Loucy (cell line): ENCODE measurements at regions not wholly inside any gene's neighbourhood (a gene's known extent, or its start where the extent isn't known, plus 50 kb on each side); places are given as distances from the start of the nearest gene placed in this dataset.

ENCODE experiments used
- H2AFZ ChIP-seq: fragments of 200-600 bp; sonication (generic); 2 replicates; pipeline ENCODE4 v1.6.0; 2016; ENCODE audit warnings: antibody characterized with exemption, mild to moderate bottlenecking, low read length, moderate library complexity
- H3F3A ChIP-seq: fragments of 200-600 bp; 2 replicates; pipeline ENCODE4 v1.6.0; 2016; ENCODE audit warnings: antibody characterized with exemption, low read depth, mild to moderate bottlenecking
- H3K27me3 ChIP-seq: fragments of 200-600 bp; sonication (generic); 2 replicates; pipeline ENCODE4 v1.6.1; 2014; ENCODE audit warnings: low read length, mild to moderate bottlenecking; ENCODE audit not compliant: insufficient read depth, poor library complexity, severe bottlenecking
- H3K36me3 ChIP-seq: fragments of 200-600 bp; sonication (generic); 2 replicates; pipeline ENCODE4 v1.6.1; 2016; ENCODE audit warnings: low read length; ENCODE audit not compliant: insufficient read depth
- H3K4me1 ChIP-seq: fragments of 200-600 bp; sonication (generic); 2 replicates; pipeline ENCODE4 v1.5.1; 2014; ENCODE audit warnings: low read length, mild to moderate bottlenecking; ENCODE audit not compliant: insufficient read depth, poor library complexity, severe bottlenecking
- H3K4me2 ChIP-seq: fragments of 200-600 bp; sonication (generic); 2 replicates; pipeline ENCODE4 v1.6.0; 2014; ENCODE audit warnings: antibody characterized with exemption, low read length, low read depth, mild to moderate bottlenecking; ENCODE audit not compliant: poor library complexity, severe bottlenecking
- H3K4me3 ChIP-seq: fragments of 200-600 bp; sonication (generic); 2 replicates; pipeline ENCODE4 v1.5.1; 2014; ENCODE audit warnings: low read length, mild to moderate bottlenecking, mixed read lengths; ENCODE audit not compliant: poor library complexity, severe bottlenecking
- H3K79me2 ChIP-seq: fragments of 200-600 bp; sonication (generic); 2 replicates; pipeline ENCODE4 v1.6.1; 2014; ENCODE audit warnings: low read length; ENCODE audit not compliant: insufficient read depth
- H3K9ac ChIP-seq: fragments of 200-600 bp; sonication (generic); 2 replicates; pipeline ENCODE4 v1.6.0; 2014; ENCODE audit warnings: mild to moderate bottlenecking, low read depth, low read length, moderate library complexity; ENCODE audit not compliant: poor library complexity, severe bottlenecking
- H3K9me2 ChIP-seq: fragments of 200-600 bp; sonication (generic); replicated peaks from 2 replicates; pipeline ENCODE4 v1.6.1; 2016; ENCODE audit warnings: low read depth, low read length, mixed read lengths
- H3K9me3 ChIP-seq: fragments of 200-600 bp; sonication (generic); 2 replicates; pipeline ENCODE4 v1.6.1; 2014; ENCODE audit warnings: mild to moderate bottlenecking, antibody characterized with exemption, low read length, low read depth; ENCODE audit not compliant: insufficient read depth
- H4K20me1 ChIP-seq: fragments of 200-600 bp; sonication (generic); 2 replicates; pipeline ENCODE4 v1.6.0; 2014; ENCODE audit warnings: antibody characterized with exemption, low read length, mild to moderate bottlenecking; ENCODE audit not compliant: insufficient read depth, poor library complexity, severe bottlenecking
- EZH2phosphoT487 ChIP-seq: fragments of 200-600 bp; IDR thresholded peaks from 2 replicates; pipeline ENCODE4 v1.6.1; 2018; ENCODE audit warnings: antibody characterized with exemption, mild to moderate bottlenecking, moderate library complexity, borderline replicate concordance
- TF ChIP-seq, protein P1 (sequence below): fragments of 200-600 bp; sonication (generic); conservative IDR thresholded peaks from 2 replicates; pipeline ENCODE4 v1.5.1; 2014; ENCODE audit warnings: mild to moderate bottlenecking, antibody characterized with exemption, low read length

DNA sequence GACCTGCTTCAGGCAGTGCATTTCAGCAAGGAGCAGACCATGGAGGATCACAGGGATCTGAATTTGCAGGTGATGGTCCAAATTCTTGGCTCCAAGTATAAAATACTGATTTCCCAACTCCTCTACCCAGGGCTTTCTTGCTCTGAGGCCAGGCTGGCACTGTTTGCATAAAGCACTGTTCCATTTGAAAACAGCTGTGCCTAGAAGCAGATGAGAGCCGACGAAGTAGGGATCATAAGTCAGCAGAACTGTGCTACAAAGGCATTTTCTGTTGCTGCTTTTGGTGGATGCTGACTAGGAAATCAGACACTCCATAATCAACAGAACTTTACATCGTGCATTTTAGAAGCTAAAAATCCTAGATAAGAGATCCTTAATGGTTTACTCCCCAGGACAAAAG is 126.4 kb downstream of the MAT2B start:
- Histone ChIP-seq H3F3A (no peaks in the 10 kb centered on the region), H3K4me3 (no peak overlapping the region), H3K27me3 (no peaks in the 10 kb centered on the region), H3K4me2 (no peak overlapping the region), H3K36me3 (no peaks in the 10 kb centered on the region), H2AFZ (no peak overlapping the region), H4K20me1 (no peaks in the 10 kb centered on the region), H3K9me2 (no peaks in the 10 kb centered on the region), H3K9me3 (no peaks in the 10 kb centered on the region), H3K9ac (no peak overlapping the region), H3K79me2 (no peaks in the 10 kb centered on the region), H3K4me1 (no peaks in the 10 kb centered on the region)
- TF ChIP-seq, protein P1, sequence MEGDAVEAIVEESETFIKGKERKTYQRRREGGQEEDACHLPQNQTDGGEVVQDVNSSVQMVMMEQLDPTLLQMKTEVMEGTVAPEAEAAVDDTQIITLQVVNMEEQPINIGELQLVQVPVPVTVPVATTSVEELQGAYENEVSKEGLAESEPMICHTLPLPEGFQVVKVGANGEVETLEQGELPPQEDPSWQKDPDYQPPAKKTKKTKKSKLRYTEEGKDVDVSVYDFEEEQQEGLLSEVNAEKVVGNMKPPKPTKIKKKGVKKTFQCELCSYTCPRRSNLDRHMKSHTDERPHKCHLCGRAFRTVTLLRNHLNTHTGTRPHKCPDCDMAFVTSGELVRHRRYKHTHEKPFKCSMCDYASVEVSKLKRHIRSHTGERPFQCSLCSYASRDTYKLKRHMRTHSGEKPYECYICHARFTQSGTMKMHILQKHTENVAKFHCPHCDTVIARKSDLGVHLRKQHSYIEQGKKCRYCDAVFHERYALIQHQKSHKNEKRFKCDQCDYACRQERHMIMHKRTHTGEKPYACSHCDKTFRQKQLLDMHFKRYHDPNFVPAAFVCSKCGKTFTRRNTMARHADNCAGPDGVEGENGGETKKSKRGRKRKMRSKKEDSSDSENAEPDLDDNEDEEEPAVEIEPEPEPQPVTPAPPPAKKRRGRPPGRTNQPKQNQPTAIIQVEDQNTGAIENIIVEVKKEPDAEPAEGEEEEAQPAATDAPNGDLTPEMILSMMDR, result no peak
- TF ChIP-seq EZH2phosphoT487, result no peak

DNA sequence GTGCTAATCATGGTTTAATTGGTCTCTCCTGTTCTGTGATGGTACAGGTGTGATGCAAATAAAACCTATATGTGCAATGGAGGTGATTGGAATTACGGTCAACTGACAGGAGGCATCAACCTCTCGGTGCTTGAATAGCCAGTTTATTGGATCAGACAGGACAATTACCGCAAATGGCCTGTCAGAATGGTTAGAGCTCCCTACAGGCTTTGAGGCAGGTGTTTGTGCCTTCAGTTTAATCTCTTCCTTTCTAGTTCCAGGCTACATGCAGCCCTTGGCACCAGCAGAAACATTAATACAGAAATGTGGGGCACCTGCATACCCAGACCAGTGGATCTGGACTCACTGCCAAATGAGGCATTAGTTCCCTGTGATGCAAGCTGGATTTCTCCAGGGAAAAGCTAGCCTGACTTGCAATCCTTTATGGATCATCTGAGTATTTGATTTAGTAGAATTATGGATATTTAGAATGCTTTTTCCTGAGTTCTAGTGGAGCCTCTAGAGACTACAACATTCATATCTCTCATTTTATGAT is 128.6 kb downstream of the MAT2B start:
- Histone ChIP-seq H3K4me1 (no peaks in the 10 kb centered on the region), H2AFZ (no peak overlapping the region), H3K4me2 (no peak overlapping the region), H3K36me3 (no peaks in the 10 kb centered on the region), H3K27me3 (no peaks in the 10 kb centered on the region), H3K9me2 (no peaks in the 10 kb centered on the region), H3F3A (no peaks in the 10 kb centered on the region), H3K79me2 (no peaks in the 10 kb centered on the region), H4K20me1 (no peaks in the 10 kb centered on the region), H3K4me3 (no peak overlapping the region), H3K9me3 (no peaks in the 10 kb centered on the region), H3K9ac (no peak overlapping the region)
- TF ChIP-seq, protein P1, result no peak
- no peak for TF ChIP-seq EZH2phosphoT487

DNA sequence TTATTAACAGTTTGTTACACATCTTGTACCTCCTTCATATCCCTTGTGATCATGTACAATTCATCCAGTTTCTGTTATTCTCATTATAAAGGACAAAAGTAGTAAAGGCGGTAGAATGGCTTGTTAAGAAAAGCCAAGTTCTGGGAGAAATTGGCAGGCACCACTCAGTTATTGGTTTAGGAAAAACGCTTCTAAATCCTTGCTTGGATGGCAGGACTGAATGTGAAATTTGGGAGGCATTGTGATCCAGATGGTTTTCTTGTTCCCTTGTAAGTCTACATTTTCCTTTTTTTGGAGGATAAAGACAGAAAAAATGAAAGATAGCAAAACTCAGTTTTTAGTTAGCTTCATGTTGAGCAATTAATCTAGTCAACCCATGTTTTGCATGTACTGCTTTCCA is 130.2 kb downstream of the MAT2B start:
- TF ChIP-seq, protein P1, result no peak
- TF ChIP-seq EZH2phosphoT487, result no peak
- no peak overlapping the region for H3K4me3 ChIP-seq
- no peaks in the 10 kb centered on the region for H3K79me2 ChIP-seq
- no peak overlapping the region for H3K9ac ChIP-seq
- no peaks in the 10 kb centered on the region for H3F3A ChIP-seq
- no peaks in the 10 kb centered on the region for H3K36me3 ChIP-seq
- H3K4me2 ChIP-seq, result no peak overlapping the region
- no peaks in the 10 kb centered on the region for H3K9me3 ChIP-seq
- H3K27me3 ChIP-seq, result no peaks in the 10 kb centered on the region
- no peaks in the 10 kb centered on the region for H3K4me1 ChIP-seq
- H2AFZ ChIP-seq, result no peak overlapping the region
- no peaks in the 10 kb centered on the region for H3K9me2 ChIP-seq
- H4K20me1 ChIP-seq, result no peaks in the 10 kb centered on the region
